ENCODE measurements at regions not wholly inside any gene's neighbourhood (a gene's known extent, or its start where the extent isn't known, plus 50 kb on each side); places are given as distances from the start of the nearest gene placed in this dataset.

DNA sequence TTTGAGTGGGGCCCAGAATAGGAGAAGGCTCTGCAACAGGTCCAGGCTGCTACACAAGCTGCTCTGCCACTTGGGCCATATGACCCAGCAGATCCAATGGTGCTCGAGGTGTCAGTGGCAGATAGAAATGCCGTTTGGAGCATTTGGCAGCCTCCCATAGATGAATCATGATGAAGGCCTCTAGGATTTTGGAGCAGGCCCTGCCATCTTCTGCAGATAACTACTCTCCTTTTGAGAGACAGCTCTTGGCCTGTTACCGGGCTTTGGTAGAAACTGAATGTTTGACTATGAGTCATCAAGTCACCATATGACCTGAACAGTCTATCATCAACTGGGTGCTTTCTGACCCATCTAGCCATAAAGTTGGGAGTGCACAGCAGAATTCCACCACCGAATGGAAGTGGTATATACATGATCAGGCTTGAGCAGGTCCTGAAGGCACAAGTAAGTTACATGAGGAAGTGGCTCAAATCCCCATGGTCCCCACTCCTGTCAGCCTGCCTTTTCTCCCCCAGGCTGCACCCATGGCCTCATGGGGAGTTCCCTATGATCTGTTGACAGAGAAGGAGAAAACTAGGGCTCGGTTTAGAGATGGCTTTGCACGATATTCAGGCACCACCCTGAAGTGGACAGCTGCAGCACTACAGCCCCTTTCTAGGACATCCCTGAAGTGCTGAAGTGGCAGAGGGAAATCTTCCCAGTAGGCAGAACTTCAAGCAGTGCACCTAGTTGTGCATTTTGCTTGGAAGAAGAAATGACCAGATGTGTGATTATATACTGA is 971.4 kb downstream of the MCTP2 start:
- in situ Hi-C loops (cut with HindIII; ENCODE audit: extremely low pct_ligation_motif_present, low pct_unique_long_range_greater_than_20kb): no loop called here
- ATAC-seq (no peak), DNase-seq (ENCODE audit: low spot score) (no peak), FAIRE-seq (no peak)
- Histone ChIP-seq H3K4me2 (ENCODE audit: low read depth, low read length) (no peak overlapping the region), H3K27ac (ENCODE audit: extremely low read length, insufficient read depth, low read length) (no peak overlapping the region), H3K79me2 (ENCODE audit: insufficient read depth, low read length) (no peaks in the 10 kb centered on the region), H3K4me3 (replicated peaks in 1 of 3; ENCODE audit: insufficient read depth in 1 of 3, low read depth in 2 of 3, low read length in 3 of 3) (no peak overlapping the region), H3K4me1 (ENCODE audit: insufficient read depth, low read length) (no peaks in the 10 kb centered on the region), H2AFZ (ENCODE audit: low read length) (no peak overlapping the region), H3K27me3 (ENCODE audit: control insufficient read depth in 1 of 2, insufficient read depth in 2 of 2, low read length in 2 of 2) (no peaks in the 10 kb centered on the region; a peak in 1 of 5 replicates), H3K9ac (ENCODE audit: insufficient read depth, low read depth, low read length) (no peak overlapping the region), H4K20me1 (ENCODE audit: insufficient read depth, low read length) (no peaks in the 10 kb centered on the region), H3K9me3 (ENCODE audit: low read length) (peaks cover 91% of the 10 kb centered on the region), H3K36me3 (replicated peaks in 1 of 2; ENCODE audit: control insufficient read depth in 1 of 2, insufficient read depth in 2 of 2, low read length in 2 of 2) (no peaks in the 10 kb centered on the region)
- WGBS (ENCODE audit: low lambda C conversion rate): 10% methylated on average over 6 of the region's 6 CpGs
- ChIA-PET CTCF (ENCODE audit: low intra/inter-chr PET ratio, low total read pairs) (no interaction called here), POLR2A (no interaction called here)
- intact Hi-C loops (cut with micrococcal nuclease; ENCODE audit: unreplicated experiment): no loop called here
- TF ChIP-seq ZSCAN20 (CRISPR knock-in tag; IDR thresholded peaks at IDR 0.05; ENCODE audit: borderline replicate concordance) (no peak), MZF1 (CRISPR knock-in tag; IDR thresholded peaks at IDR 0.05; ENCODE audit: borderline replicate concordance) (no peak), ZNF652 (CRISPR knock-in tag; IDR thresholded peaks at IDR 0.05; ENCODE audit: borderline replicate concordance, low read depth) (no peak)
- BruUV-seq (replicated peaks): no TSS peak

DNA sequence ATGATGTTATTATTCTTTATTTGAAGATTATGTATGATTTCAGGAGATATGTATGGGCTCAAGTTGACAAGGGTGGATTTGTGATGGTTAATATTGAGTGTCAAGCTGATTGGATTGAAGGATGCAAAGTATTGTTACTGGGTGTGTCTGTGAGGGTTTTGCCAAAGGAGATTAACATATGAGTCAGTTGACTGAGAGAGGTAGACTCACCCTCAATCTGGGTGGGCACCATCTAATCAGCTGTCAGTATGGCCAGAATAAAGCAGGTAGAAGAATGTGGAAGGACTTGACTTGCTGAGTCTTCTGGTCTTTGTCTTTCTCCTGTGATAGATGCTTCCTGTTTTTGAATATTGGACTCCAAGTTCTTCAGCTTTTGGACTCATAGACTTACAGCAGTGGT is 973.7 kb downstream of the MCTP2 start:
- Histone ChIP-seq H3K27ac (ENCODE audit: extremely low read length, insufficient read depth, low read length) (no peak overlapping the region), H3K4me2 (ENCODE audit: low read depth, low read length) (no peak overlapping the region), H3K9me3 (ENCODE audit: low read length) (peaks cover 98% of the 10 kb centered on the region), H3K27me3 (ENCODE audit: control insufficient read depth in 1 of 2, insufficient read depth in 2 of 2, low read length in 2 of 2) (no peaks in the 10 kb centered on the region; a peak in 1 of 5 replicates), H3K4me1 (ENCODE audit: insufficient read depth, low read length) (no peaks in the 10 kb centered on the region), H3K4me3 (replicated peaks in 1 of 3; ENCODE audit: insufficient read depth in 1 of 3, low read depth in 2 of 3, low read length in 3 of 3) (no peak overlapping the region), H2AFZ (ENCODE audit: low read length) (no peak overlapping the region), H3K36me3 (replicated peaks in 1 of 2; ENCODE audit: control insufficient read depth in 1 of 2, insufficient read depth in 2 of 2, low read length in 2 of 2) (no peaks in the 10 kb centered on the region), H4K20me1 (ENCODE audit: insufficient read depth, low read length) (no peaks in the 10 kb centered on the region), H3K79me2 (ENCODE audit: insufficient read depth, low read length) (no peaks in the 10 kb centered on the region), H3K9ac (ENCODE audit: insufficient read depth, low read depth, low read length) (no peak overlapping the region)
- BruUV-seq (replicated peaks): no TSS peak
- intact Hi-C loops (cut with micrococcal nuclease; ENCODE audit: unreplicated experiment) (no loop called here), in situ Hi-C loops (cut with HindIII; ENCODE audit: extremely low pct_ligation_motif_present, low pct_unique_long_range_greater_than_20kb) (no loop called here)
- POLR2A ChIA-PET: no interaction called here
- FAIRE-seq: no peak
- CTCF ChIA-PET (ENCODE audit: low intra/inter-chr PET ratio, low total read pairs): no interaction called here
- ATAC-seq: no peak
- no peak for DNase-seq (ENCODE audit: low spot score)
- TF ChIP-seq, protein P1, sequence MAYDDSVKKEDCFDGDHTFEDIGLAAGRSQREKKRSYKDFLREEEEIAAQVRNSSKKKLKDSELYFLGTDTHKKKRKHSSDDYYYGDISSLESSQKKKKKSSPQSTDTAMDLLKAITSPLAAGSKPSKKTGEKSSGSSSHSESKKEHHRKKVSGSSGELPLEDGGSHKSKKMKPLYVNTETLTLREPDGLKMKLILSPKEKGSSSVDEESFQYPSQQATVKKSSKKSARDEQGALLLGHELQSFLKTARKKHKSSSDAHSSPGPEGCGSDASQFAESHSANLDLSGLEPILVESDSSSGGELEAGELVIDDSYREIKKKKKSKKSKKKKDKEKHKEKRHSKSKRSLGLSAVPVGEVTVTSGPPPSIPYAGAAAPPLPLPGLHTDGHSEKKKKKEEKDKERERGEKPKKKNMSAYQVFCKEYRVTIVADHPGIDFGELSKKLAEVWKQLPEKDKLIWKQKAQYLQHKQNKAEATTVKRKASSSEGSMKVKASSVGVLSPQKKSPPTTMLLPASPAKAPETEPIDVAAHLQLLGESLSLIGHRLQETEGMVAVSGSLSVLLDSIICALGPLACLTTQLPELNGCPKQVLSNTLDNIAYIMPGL (CRISPR knock-in tag; IDR thresholded peaks at IDR 0.05; ENCODE audit: borderline replicate concordance in 1 of 2, low read depth in 1 of 2): no peak
- TF ChIP-seq, protein P2, sequence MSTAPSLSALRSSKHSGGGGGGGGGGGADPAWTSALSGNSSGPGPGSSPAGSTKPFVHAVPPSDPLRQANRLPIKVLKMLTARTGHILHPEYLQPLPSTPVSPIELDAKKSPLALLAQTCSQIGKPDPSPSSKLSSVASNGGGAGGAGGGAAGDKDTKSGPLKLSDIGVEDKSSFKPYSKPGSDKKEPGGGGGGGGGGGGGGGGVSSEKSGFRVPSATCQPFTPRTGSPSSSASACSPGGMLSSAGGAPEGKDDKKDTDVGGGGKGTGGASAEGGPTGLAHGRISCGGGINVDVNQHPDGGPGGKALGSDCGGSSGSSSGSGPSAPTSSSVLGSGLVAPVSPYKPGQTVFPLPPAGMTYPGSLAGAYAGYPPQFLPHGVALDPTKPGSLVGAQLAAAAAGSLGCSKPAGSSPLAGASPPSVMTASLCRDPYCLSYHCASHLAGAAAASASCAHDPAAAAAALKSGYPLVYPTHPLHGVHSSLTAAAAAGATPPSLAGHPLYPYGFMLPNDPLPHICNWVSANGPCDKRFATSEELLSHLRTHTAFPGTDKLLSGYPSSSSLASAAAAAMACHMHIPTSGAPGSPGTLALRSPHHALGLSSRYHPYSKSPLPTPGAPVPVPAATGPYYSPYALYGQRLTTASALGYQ (CRISPR knock-in tag; IDR thresholded peaks at IDR 0.05): no peak
- TF ChIP-seq, protein P3, sequence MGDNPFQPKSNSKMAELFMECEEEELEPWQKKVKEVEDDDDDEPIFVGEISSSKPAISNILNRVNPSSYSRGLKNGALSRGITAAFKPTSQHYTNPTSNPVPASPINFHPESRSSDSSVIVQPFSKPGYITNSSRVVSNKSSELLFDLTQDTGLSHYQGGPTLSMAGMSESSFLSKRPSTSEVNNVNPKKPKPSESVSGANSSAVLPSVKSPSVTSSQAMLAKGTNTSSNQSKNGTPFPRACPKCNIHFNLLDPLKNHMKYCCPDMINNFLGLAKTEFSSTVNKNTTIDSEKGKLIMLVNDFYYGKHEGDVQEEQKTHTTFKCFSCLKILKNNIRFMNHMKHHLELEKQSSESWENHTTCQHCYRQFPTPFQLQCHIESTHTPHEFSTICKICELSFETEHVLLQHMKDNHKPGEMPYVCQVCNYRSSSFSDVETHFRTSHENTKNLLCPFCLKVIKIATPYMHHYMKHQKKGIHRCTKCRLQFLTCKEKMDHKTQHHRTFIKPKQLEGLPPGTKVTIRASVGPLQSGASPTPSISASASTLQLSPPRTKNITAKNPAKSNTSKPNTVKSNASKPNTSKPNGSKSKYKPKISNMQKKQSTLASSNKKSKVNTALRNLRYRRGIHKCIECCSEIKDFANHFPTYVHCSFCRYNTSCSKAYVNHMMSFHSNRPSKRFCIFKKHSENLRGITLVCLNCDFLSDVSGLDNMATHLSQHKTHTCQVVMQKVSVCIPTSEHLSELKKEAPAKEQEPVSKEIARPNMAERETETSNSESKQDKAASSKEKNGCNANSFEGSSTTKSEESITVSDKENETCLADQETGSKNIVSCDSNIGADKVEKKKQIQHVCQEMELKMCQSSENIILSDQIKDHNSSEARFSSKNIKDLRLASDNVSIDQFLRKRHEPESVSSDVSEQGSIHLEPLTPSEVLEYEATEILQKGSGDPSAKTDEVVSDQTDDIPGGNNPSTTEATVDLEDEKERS (CRISPR knock-in tag; IDR thresholded peaks at IDR 0.05): no peak
- TF ChIP-seq ZNF563 (CRISPR knock-in tag; IDR thresholded peaks at IDR 0.05) (no peak), PPARG (CRISPR knock-in tag; conservative IDR thresholded peaks at IDR 0.05) (no peak), ZBTB1 (CRISPR knock-in tag; IDR thresholded peaks at IDR 0.05; ENCODE audit: borderline replicate concordance) (no peak), ZNF720 (CRISPR knock-in tag; IDR thresholded peaks at IDR 0.05) (no peak), ZSCAN9 (CRISPR knock-in tag; IDR thresholded peaks at IDR 0.05; ENCODE audit: borderline replicate concordance) (no peak), ARNTL (CRISPR knock-in tag; IDR thresholded peaks at IDR 0.05) (no peak)
